GM23338 (cell line): ENCODE measurements at regions not wholly inside any gene's neighbourhood (a gene's known extent, or its start where the extent isn't known, plus 50 kb on each side); places are given as distances from the start of the nearest gene placed in this dataset.

Source experiments
- ATAC-seq: fragments of 200-7000 bp; cut with Tn5 transposase; 3 replicates; pipeline ENCODE4 v1.9.1; 2020
- DNase-seq: peaks from one replicate; pipeline ENCODE4 v3.0.0-alpha.2; 2015; ENCODE audit warnings: low spot score
- H2AFZ ChIP-seq: fragments of 200-600 bp; sonication (generic); 2 replicates; pipeline ENCODE4 v1.8.0; 2016; ENCODE audit warnings: antibody characterized with exemption, mild to moderate bottlenecking, moderate library complexity
- H3F3A ChIP-seq: fragments of 200-600 bp; sonication (generic); replicated peaks from 2 replicates; pipeline ENCODE4 v1.8.0; 2017; ENCODE audit warnings: antibody characterized with exemption, mixed run types, low read depth
- H3K27ac ChIP-seq: fragments of 200-600 bp; sonication (generic); 2 replicates; pipeline ENCODE4 v1.6.1; 2016; ENCODE audit warnings: low read depth
- H3K27me3 ChIP-seq: fragments of 200-600 bp; sonication (generic); 2 replicates; pipeline ENCODE4 v1.8.0; 2016; ENCODE audit warnings: mild to moderate bottlenecking, mixed run types, moderate library complexity; ENCODE audit not compliant: insufficient read depth
- H3K36me3 ChIP-seq: fragments of 200-600 bp; sonication (generic); 2 replicates; pipeline ENCODE4 v1.8.0; 2016; ENCODE audit warnings: mild to moderate bottlenecking; ENCODE audit not compliant: insufficient read depth
- H3K4me1 ChIP-seq: fragments of 200-600 bp; sonication (generic); 2 replicates; pipeline ENCODE4 v1.8.0; 2016; ENCODE audit warnings: mild to moderate bottlenecking, moderate library complexity; ENCODE audit not compliant: insufficient read depth
- H3K4me2 ChIP-seq: fragments of 200-600 bp; sonication (generic); 2 replicates; pipeline ENCODE4 v1.7.1; 2017; ENCODE audit warnings: mixed run types
- H3K4me3 ChIP-seq: fragments of 200-600 bp; sonication (generic); 2 replicates; pipeline ENCODE4 v1.6.1; 2016; ENCODE audit warnings: mixed run types
- H3K79me2 ChIP-seq: fragments of 200-600 bp; sonication (generic); replicated peaks from 2 replicates; pipeline ENCODE4 v1.8.0; 2017; ENCODE audit warnings: mild to moderate bottlenecking; ENCODE audit not compliant: insufficient read depth
- H3K9me2 ChIP-seq: fragments of 200-600 bp; sonication (generic); 2 replicates; pipeline ENCODE4 v1.8.0; 2017; ENCODE audit not compliant: insufficient read depth
- H4K20me1 ChIP-seq: fragments of 200-600 bp; sonication (generic); replicated peaks from 2 replicates; pipeline ENCODE4 v1.8.0; 2017; ENCODE audit warnings: mild to moderate bottlenecking; ENCODE audit not compliant: insufficient read depth
- H3K27ac Mint-ChIP-seq: 2 replicates; pipeline ENCODE4 v1.8.0; 2020; ENCODE audit warnings: inconsistent platforms, mild to moderate bottlenecking, moderate library complexity, mixed read lengths
- H3K27me3 Mint-ChIP-seq: 3 replicates; pipeline ENCODE4 v1.8.0; 2022; ENCODE audit warnings: low read depth, mild to moderate bottlenecking, moderate library complexity, mixed read lengths, inconsistent platforms; ENCODE audit not compliant: insufficient read depth, poor library complexity
- H3K36me3 Mint-ChIP-seq: 3 replicates; pipeline ENCODE4 v1.8.0; 2021; ENCODE audit warnings: low read depth, mild to moderate bottlenecking, inconsistent platforms, moderate library complexity, mixed read lengths
- H3K4me1 Mint-ChIP-seq: 3 replicates; pipeline ENCODE4 v1.8.0; 2020; ENCODE audit warnings: mild to moderate bottlenecking, inconsistent platforms, mixed read lengths
- H3K4me3 Mint-ChIP-seq: 3 replicates; pipeline ENCODE4 v1.8.0; 2021; ENCODE audit warnings: moderate library complexity, mild to moderate bottlenecking, inconsistent platforms, mixed read lengths
- H3K9me3 Mint-ChIP-seq: 3 replicates; pipeline ENCODE4 v1.8.0; 2020; ENCODE audit warnings: moderate library complexity, mild to moderate bottlenecking, inconsistent platforms, mixed read lengths
- CREB1 ChIP-seq: fragments of 250-450 bp; sonication (Bioruptor Pico); IDR thresholded peaks from 2 replicates; pipeline ENCODE4 v1.5.0; 2020; ENCODE audit warnings: low read depth, mild to moderate bottlenecking, moderate library complexity
- EZH2 ChIP-seq: fragments of 200-600 bp; sonication (generic); IDR thresholded peaks from one replicate; pipeline ENCODE4 v1.8.0; 2017; ENCODE audit warnings: antibody characterized with exemption, mild to moderate bottlenecking, low read depth; ENCODE audit not compliant: unreplicated experiment
- EZH2phosphoT487 ChIP-seq: fragments of 200-600 bp; sonication (generic); IDR thresholded peaks from one replicate; pipeline ENCODE4 v1.8.1; 2018; ENCODE audit warnings: antibody characterized with exemption; ENCODE audit not compliant: unreplicated experiment
- JUNB ChIP-seq: IDR thresholded peaks from one replicate; pipeline ENCODE4 v1.6.1; 2016; ENCODE audit warnings: antibody characterized with exemption; ENCODE audit not compliant: unreplicated experiment
- NANOG ChIP-seq: IDR thresholded peaks from 2 replicates; pipeline ENCODE4 v1.6.1; 2016; ENCODE audit warnings: antibody characterized with exemption, borderline replicate concordance
- POLR2AphosphoS5 ChIP-seq: IDR thresholded peaks from 2 replicates; pipeline ENCODE4 v1.6.1; 2016; ENCODE audit warnings: antibody characterized with exemption, low read depth
- STAT1 ChIP-seq: IDR thresholded peaks from one replicate; pipeline ENCODE4 v1.6.1; 2016; ENCODE audit warnings: antibody characterized with exemption; ENCODE audit not compliant: unreplicated experiment
- ZNF114 ChIP-seq: fragments of 250-450 bp; sonication (Bioruptor Pico); IDR thresholded peaks from 2 replicates; pipeline ENCODE4 v1.5.0; 2020; ENCODE audit warnings: mild to moderate bottlenecking, moderate library complexity
- ZNF331 ChIP-seq: fragments of 250-450 bp; sonication (Bioruptor Pico); IDR thresholded peaks from 2 replicates; pipeline ENCODE4 v1.5.0; 2020; ENCODE audit warnings: low read depth, mild to moderate bottlenecking, moderate library complexity
- TF ChIP-seq, protein P1 (sequence below): fragments of 250-450 bp; sonication (Bioruptor Pico); IDR thresholded peaks from 2 replicates; pipeline ENCODE4 v1.5.0; 2020; ENCODE audit warnings: mild to moderate bottlenecking, moderate library complexity
- TF ChIP-seq, protein P2 (sequence below): IDR thresholded peaks from one replicate; pipeline ENCODE4 v1.6.1; 2018; ENCODE audit warnings: antibody characterized with exemption; ENCODE audit not compliant: unreplicated experiment
- TF ChIP-seq, protein P3 (sequence below), 2 experiments: fragments of 200-600 bp in 1 of 2; sonication (generic) in 1 of 2; conservative IDR thresholded peaks; 2 replicates each; pipeline versions ENCODE4 v1.5.1 to v1.6.1; 2016 to 2017; ENCODE audit warnings: antibody characterized with exemption in 2 of 2, low read depth in 2 of 2, mild to moderate bottlenecking in 2 of 2, moderate library complexity in 1 of 2
- TF ChIP-seq, protein P4 (sequence below): IDR thresholded peaks from 2 replicates; pipeline ENCODE4 v1.6.1; 2016; ENCODE audit warnings: antibody characterized with exemption

DNA sequence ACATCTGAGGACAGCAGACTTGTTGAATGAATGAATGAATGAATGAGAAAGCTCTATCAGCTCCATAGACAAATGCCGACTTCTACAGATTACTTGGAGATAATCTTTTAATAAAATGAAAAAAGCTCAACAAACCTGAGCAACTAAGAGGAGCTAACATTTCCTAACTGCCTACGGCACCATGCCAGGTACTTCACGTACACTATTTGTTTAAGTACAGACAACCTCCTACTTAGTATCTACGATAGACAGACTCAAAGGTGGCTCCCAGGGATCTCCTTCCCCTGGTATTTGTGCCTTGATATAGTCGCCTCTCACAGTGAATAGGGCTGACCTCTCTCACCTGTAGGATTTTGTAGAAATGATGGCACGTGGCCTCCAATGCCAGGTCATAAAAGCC lies 412.2 kb upstream of the FAT1 start:
- DNase-seq (no peak), ATAC-seq (no peak)
- Mint-ChIP-seq H3K4me1 (no peaks in the 10 kb centered on the region), H3K27me3 (peaks cover 6% of the 10 kb centered on the region), H3K36me3 (no peaks in the 10 kb centered on the region), H3K4me3 (no peak overlapping the region), H3K27ac (no peak overlapping the region), H3K9me3 (no peaks in the 10 kb centered on the region)
- Histone ChIP-seq H3F3A (no peaks in the 10 kb centered on the region), H3K36me3 (no peaks in the 10 kb centered on the region), H3K27me3 (no peaks in the 10 kb centered on the region), H3K79me2 (no peaks in the 10 kb centered on the region), H3K4me1 (no peaks in the 10 kb centered on the region), H4K20me1 (no peaks in the 10 kb centered on the region), H2AFZ (no peak overlapping the region), H3K4me2 (no peak overlapping the region), H3K4me3 (no peak overlapping the region), H3K27ac (no peak overlapping the region), H3K9me2 (no peaks in the 10 kb centered on the region)
- TF ChIP-seq POLR2AphosphoS5 = no peak
- no peak for TF ChIP-seq EZH2
- TF ChIP-seq, protein P1, sequence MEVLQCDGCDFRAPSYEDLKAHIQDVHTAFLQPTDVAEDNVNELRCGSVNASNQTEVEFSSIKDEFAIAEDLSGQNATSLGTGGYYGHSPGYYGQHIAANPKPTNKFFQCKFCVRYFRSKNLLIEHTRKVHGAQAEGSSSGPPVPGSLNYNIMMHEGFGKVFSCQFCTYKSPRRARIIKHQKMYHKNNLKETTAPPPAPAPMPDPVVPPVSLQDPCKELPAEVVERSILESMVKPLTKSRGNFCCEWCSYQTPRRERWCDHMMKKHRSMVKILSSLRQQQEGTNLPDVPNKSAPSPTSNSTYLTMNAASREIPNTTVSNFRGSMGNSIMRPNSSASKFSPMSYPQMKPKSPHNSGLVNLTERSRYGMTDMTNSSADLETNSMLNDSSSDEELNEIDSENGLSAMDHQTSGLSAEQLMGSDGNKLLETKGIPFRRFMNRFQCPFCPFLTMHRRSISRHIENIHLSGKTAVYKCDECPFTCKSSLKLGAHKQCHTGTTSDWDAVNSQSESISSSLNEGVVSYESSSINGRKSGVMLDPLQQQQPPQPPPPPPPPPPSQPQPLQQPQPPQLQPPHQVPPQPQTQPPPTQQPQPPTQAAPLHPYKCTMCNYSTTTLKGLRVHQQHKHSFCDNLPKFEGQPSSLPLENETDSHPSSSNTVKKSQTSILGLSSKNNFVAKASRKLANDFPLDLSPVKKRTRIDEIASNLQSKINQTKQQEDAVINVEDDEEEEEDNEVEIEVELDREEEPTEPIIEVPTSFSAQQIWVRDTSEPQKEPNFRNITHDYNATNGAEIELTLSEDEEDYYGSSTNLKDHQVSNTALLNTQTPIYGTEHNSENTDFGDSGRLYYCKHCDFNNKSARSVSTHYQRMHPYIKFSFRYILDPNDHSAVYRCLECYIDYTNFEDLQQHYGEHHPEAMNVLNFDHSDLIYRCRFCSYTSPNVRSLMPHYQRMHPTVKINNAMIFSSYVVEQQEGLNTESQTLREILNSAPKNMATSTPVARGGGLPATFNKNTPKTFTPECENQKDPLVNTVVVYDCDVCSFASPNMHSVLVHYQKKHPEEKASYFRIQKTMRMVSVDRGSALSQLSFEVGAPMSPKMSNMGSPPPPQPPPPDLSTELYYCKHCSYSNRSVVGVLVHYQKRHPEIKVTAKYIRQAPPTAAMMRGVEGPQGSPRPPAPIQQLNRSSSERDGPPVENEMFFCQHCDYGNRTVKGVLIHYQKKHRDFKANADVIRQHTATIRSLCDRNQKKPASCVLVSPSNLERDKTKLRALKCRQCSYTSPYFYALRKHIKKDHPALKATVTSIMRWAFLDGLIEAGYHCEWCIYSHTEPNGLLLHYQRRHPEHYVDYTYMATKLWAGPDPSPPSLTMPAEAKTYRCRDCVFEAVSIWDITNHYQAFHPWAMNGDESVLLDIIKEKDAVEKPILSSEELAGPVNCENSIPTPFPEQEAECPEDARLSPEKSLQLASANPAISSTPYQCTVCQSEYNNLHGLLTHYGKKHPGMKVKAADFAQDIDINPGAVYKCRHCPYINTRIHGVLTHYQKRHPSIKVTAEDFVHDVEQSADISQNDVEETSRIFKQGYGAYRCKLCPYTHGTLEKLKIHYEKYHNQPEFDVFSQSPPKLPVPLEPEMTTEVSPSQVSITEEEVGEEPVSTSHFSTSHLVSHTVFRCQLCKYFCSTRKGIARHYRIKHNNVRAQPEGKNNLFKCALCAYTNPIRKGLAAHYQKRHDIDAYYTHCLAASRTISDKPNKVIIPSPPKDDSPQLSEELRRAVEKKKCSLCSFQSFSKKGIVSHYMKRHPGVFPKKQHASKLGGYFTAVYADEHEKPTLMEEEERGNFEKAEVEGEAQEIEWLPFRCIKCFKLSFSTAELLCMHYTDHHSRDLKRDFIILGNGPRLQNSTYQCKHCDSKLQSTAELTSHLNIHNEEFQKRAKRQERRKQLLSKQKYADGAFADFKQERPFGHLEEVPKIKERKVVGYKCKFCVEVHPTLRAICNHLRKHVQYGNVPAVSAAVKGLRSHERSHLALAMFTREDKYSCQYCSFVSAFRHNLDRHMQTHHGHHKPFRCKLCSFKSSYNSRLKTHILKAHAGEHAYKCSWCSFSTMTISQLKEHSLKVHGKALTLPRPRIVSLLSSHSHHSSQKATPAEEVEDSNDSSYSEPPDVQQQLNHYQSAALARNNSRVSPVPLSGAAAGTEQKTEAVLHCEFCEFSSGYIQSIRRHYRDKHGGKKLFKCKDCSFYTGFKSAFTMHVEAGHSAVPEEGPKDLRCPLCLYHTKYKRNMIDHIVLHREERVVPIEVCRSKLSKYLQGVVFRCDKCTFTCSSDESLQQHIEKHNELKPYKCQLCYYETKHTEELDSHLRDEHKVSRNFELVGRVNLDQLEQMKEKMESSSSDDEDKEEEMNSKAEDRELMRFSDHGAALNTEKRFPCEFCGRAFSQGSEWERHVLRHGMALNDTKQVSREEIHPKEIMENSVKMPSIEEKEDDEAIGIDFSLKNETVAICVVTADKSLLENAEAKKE (CRISPR knock-in tag) = no peak
- no peak for TF ChIP-seq STAT1
- no peak for TF ChIP-seq ZNF331 (CRISPR knock-in tag)
- no peak for TF ChIP-seq CREB1 (CRISPR knock-in tag)
- no peak for TF ChIP-seq NANOG
- TF ChIP-seq, protein P2, sequence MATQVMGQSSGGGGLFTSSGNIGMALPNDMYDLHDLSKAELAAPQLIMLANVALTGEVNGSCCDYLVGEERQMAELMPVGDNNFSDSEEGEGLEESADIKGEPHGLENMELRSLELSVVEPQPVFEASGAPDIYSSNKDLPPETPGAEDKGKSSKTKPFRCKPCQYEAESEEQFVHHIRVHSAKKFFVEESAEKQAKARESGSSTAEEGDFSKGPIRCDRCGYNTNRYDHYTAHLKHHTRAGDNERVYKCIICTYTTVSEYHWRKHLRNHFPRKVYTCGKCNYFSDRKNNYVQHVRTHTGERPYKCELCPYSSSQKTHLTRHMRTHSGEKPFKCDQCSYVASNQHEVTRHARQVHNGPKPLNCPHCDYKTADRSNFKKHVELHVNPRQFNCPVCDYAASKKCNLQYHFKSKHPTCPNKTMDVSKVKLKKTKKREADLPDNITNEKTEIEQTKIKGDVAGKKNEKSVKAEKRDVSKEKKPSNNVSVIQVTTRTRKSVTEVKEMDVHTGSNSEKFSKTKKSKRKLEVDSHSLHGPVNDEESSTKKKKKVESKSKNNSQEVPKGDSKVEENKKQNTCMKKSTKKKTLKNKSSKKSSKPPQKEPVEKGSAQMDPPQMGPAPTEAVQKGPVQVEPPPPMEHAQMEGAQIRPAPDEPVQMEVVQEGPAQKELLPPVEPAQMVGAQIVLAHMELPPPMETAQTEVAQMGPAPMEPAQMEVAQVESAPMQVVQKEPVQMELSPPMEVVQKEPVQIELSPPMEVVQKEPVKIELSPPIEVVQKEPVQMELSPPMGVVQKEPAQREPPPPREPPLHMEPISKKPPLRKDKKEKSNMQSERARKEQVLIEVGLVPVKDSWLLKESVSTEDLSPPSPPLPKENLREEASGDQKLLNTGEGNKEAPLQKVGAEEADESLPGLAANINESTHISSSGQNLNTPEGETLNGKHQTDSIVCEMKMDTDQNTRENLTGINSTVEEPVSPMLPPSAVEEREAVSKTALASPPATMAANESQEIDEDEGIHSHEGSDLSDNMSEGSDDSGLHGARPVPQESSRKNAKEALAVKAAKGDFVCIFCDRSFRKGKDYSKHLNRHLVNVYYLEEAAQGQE = no peak
- no peak for TF ChIP-seq ZNF114 (CRISPR knock-in tag)
- TF ChIP-seq JUNB = no peak
- no peak for TF ChIP-seq EZH2phosphoT487
- TF ChIP-seq, protein P3, sequence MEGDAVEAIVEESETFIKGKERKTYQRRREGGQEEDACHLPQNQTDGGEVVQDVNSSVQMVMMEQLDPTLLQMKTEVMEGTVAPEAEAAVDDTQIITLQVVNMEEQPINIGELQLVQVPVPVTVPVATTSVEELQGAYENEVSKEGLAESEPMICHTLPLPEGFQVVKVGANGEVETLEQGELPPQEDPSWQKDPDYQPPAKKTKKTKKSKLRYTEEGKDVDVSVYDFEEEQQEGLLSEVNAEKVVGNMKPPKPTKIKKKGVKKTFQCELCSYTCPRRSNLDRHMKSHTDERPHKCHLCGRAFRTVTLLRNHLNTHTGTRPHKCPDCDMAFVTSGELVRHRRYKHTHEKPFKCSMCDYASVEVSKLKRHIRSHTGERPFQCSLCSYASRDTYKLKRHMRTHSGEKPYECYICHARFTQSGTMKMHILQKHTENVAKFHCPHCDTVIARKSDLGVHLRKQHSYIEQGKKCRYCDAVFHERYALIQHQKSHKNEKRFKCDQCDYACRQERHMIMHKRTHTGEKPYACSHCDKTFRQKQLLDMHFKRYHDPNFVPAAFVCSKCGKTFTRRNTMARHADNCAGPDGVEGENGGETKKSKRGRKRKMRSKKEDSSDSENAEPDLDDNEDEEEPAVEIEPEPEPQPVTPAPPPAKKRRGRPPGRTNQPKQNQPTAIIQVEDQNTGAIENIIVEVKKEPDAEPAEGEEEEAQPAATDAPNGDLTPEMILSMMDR (conservative IDR thresholded peaks at IDR 0.05; ENCODE audit: low read depth in 2 of 2) = no peak
- TF ChIP-seq, protein P4, sequence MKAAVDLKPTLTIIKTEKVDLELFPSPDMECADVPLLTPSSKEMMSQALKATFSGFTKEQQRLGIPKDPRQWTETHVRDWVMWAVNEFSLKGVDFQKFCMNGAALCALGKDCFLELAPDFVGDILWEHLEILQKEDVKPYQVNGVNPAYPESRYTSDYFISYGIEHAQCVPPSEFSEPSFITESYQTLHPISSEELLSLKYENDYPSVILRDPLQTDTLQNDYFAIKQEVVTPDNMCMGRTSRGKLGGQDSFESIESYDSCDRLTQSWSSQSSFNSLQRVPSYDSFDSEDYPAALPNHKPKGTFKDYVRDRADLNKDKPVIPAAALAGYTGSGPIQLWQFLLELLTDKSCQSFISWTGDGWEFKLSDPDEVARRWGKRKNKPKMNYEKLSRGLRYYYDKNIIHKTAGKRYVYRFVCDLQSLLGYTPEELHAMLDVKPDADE = no peak
